Astrocyte (in vitro differentiated cells and primary cell): ENCODE measurements at regions not wholly inside any gene's neighbourhood (a gene's known extent, or its start where the extent isn't known, plus 50 kb on each side); places are given as distances from the start of the nearest gene placed in this dataset.

ENCODE experiments used
- EZH2 ChIP-seq: IDR thresholded peaks from 2 replicates; pipeline ENCODE4 v1.6.1; 2012; ENCODE audit warnings: mild to moderate bottlenecking, low read length, inconsistent platforms; ENCODE audit not compliant: insufficient read depth
- TF ChIP-seq, protein P1 (sequence below): IDR thresholded peaks from 2 replicates; pipeline ENCODE4 v1.5.1; 2011; ENCODE audit warnings: low read depth, mild to moderate bottlenecking, inconsistent platforms, low read length, moderate library complexity; ENCODE audit not compliant: insufficient read depth

- TF ChIP-seq, protein P1, sequence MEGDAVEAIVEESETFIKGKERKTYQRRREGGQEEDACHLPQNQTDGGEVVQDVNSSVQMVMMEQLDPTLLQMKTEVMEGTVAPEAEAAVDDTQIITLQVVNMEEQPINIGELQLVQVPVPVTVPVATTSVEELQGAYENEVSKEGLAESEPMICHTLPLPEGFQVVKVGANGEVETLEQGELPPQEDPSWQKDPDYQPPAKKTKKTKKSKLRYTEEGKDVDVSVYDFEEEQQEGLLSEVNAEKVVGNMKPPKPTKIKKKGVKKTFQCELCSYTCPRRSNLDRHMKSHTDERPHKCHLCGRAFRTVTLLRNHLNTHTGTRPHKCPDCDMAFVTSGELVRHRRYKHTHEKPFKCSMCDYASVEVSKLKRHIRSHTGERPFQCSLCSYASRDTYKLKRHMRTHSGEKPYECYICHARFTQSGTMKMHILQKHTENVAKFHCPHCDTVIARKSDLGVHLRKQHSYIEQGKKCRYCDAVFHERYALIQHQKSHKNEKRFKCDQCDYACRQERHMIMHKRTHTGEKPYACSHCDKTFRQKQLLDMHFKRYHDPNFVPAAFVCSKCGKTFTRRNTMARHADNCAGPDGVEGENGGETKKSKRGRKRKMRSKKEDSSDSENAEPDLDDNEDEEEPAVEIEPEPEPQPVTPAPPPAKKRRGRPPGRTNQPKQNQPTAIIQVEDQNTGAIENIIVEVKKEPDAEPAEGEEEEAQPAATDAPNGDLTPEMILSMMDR = no peak
- TF ChIP-seq EZH2 = no peak
Observed at GRCh38 chr7:86181474-86181873, 462.2 kb upstream of the GRM3 start.
